ENCODE measurements at regions not wholly inside any gene's neighbourhood (a gene's known extent, or its start where the extent isn't known, plus 50 kb on each side); places are given as distances from the start of the nearest gene placed in this dataset.

- TF ChIP-seq EZH2phosphoT487 (IDR thresholded peaks at IDR 0.05; ENCODE audit: borderline replicate concordance, low read depth, low read length) = no peak
- no peak for TF ChIP-seq CTCF (conservative IDR thresholded peaks at IDR 0.05; ENCODE audit: low read length)
Observed at GRCh38 chr6:153949616-153950015, 89.4 kb upstream of the OPRM1 start.
